Stomach (tissue), 8 donors: ENCODE measurements at regions not wholly inside any gene's neighbourhood (a gene's known extent, or its start where the extent isn't known, plus 50 kb on each side); places are given as distances from the start of the nearest gene placed in this dataset.

ENCODE experiments used
- DNase-seq, 2 donors: peaks; one replicate each; pipeline versions ENCODE4 v3.0.0 to v3.0.0-alpha.2; 2013 to 2019
- H3K27ac ChIP-seq, 5 donors: fragments of 200-600 bp in 4 of 5; sonication (generic) in 4 of 5; one replicate each; pipeline ENCODE4 v1.5.1; 2013 to 2019; ENCODE audit warnings: mild to moderate bottlenecking in 1 of 5, moderate library complexity in 1 of 5
- H3K27me3 ChIP-seq, 3 donors: fragments of 200-600 bp; sonication (generic); one replicate each; pipeline ENCODE4 v1.5.1; 2017 to 2019; ENCODE audit warnings: mixed run types in 1 of 3
- H3K36me3 ChIP-seq, 4 donors: fragments of 200-600 bp; sonication (generic); 1 replicate in 3 of 4; 2 replicates in 1 of 4; pipeline ENCODE4 v1.5.1; 2016 to 2019
- H3K4me1 ChIP-seq, 4 donors: fragments of 200-600 bp; sonication (generic); one replicate each; pipeline ENCODE4 v1.5.1; 2016 to 2019
- H3K4me3 ChIP-seq, 4 donors: fragments of 200-600 bp; sonication (generic) in 3 of 4; one replicate each; pipeline ENCODE4 v1.5.1; 2016 to 2019; ENCODE audit warnings: mild to moderate bottlenecking in 1 of 4
- H3K9me3 ChIP-seq, 4 donors: fragments of 200-600 bp; sonication (generic); one replicate each; pipeline ENCODE4 v1.5.1; 2016 to 2019
- EP300 ChIP-seq: sonication (generic); formaldehyde crosslinking; IDR thresholded peaks from one replicate; pipeline ENCODE4 v1.6.1; 2017; ENCODE audit warnings: antibody characterized with exemption
- POLR2A ChIP-seq, 4 donors: fragments of 450-650 bp; IDR thresholded peaks; one replicate each; pipeline ENCODE4 v1.6.1; 2016; ENCODE audit warnings: antibody characterized with exemption in 4 of 4, control low read depth in 2 of 4, mild to moderate bottlenecking in 1 of 4, moderate library complexity in 1 of 4
- POLR2AphosphoS5 ChIP-seq, 3 donors: sonication (generic); formaldehyde crosslinking; IDR thresholded peaks; one replicate each; pipeline ENCODE4 v1.6.1; 2016; ENCODE audit warnings: antibody characterized with exemption in 3 of 3
- WGBS, 5 donors: extraction: QIAGEN DNeasy Blood & Tissue Kit in 3 of 5; methylation state at CpG; one replicate each; pipeline versions ENCODE4 v1.1.5 to v1.1.7; 2013 to 2018; 5-methylcytosine and 5-hydroxymethylcytosine counted together
- intact Hi-C: fragments of 100-400 bp; cut with DNase I; formaldehyde crosslinking; loops from one replicate; pipeline ENCODE4 v1.15.1; 2023; ENCODE audit warnings: low total_unique reads
- TF ChIP-seq, protein P1 (sequence below), 7 experiments: fragments of 450-650 bp in 4 of 7; fragments of 200-600 bp in 3 of 7; sonication (generic) in 3 of 7; IDR thresholded peaks; one replicate each; pipeline ENCODE4 v1.5.1; 2016 to 2019; ENCODE audit warnings: antibody characterized with exemption in 7 of 7, control low read depth in 2 of 7, mild to moderate bottlenecking in 1 of 7
- donor health status: healthy with polysubstance abuse.
- donor health status: Bipolar disorder and iron deficiency.
- donor health status: healthy.

- no peak for DNase-seq
- H3K27ac ChIP-seq = no peak overlapping the region
- TF ChIP-seq, protein P1, sequence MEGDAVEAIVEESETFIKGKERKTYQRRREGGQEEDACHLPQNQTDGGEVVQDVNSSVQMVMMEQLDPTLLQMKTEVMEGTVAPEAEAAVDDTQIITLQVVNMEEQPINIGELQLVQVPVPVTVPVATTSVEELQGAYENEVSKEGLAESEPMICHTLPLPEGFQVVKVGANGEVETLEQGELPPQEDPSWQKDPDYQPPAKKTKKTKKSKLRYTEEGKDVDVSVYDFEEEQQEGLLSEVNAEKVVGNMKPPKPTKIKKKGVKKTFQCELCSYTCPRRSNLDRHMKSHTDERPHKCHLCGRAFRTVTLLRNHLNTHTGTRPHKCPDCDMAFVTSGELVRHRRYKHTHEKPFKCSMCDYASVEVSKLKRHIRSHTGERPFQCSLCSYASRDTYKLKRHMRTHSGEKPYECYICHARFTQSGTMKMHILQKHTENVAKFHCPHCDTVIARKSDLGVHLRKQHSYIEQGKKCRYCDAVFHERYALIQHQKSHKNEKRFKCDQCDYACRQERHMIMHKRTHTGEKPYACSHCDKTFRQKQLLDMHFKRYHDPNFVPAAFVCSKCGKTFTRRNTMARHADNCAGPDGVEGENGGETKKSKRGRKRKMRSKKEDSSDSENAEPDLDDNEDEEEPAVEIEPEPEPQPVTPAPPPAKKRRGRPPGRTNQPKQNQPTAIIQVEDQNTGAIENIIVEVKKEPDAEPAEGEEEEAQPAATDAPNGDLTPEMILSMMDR (IDR thresholded peaks at IDR 0.05) = no peak
- no peak for TF ChIP-seq EP300
- TF ChIP-seq POLR2A (IDR thresholded peaks at IDR 0.05) = no peak
- no peaks in the 10 kb centered on the region for H3K27me3 ChIP-seq
- H3K4me1 ChIP-seq = peaks cover 0 to 6% (median 2%) of the 10 kb centered on the region in 4 donors
- no peaks in the 10 kb centered on the region for H3K9me3 ChIP-seq
- intact Hi-C loops = no loop called here
- no peak overlapping the region for H3K4me3 ChIP-seq
- no peaks in the 10 kb centered on the region for H3K36me3 ChIP-seq
These were observed 338.5 kb upstream of the SLC30A5 start for GRCh38 chr5:68755293-68755692.

- DNase-seq = no peak
- WGBS, 5 donors = 0 to 10% (median 6%) methylated on average over 1 of the region's 1 CpG
- Histone ChIP-seq H3K27ac (no peak overlapping the region), H3K9me3 (no peaks in the 10 kb centered on the region), H3K4me1 (peaks cover 0 to 6% (median 2%) of the 10 kb centered on the region in 4 donors), H3K4me3 (no peak overlapping the region), H3K27me3 (no peaks in the 10 kb centered on the region), H3K36me3 (no peaks in the 10 kb centered on the region)
- intact Hi-C loops = no loop called here
- TF ChIP-seq POLR2A (IDR thresholded peaks at IDR 0.05) (no peak), POLR2AphosphoS5 (IDR thresholded peaks at IDR 0.05) (no peak), EP300 (no peak)
- TF ChIP-seq, protein P1 (IDR thresholded peaks at IDR 0.05) = no peak
These were observed 336.8 kb upstream of the SLC30A5 start for GRCh38 chr5:68757006-68757405.

DNA sequence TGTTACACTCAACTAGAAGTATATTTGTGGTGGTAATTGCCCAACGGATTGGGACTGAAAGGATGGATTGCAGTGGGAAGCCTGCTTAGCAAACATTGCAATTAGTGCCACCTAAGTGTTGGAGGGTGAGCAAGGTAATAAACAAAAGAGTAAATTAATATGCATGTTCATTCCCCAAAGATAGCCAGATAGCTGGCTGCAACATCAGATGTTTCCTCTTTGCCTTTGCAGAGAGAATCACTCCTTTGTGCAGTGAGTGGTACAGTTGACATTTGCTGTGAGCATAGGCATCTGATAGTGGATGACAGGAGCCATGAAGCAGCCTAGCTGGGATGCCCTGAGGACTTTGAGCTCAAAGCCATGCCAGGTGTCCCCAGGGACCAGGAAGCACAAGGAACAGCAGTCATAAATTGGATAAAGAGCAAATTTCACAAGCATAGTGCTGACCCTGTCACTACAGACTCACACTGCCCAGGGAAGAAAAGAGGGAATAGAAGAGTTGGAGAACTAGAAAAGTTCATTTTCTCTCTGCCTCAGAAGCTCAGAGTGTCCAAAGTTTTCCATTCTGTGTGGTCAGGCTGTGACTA lies 336.1 kb upstream of the SLC30A5 start:
- intact Hi-C loops = no loop called here
- no peak for TF ChIP-seq EP300
- no peak for TF ChIP-seq POLR2A (IDR thresholded peaks at IDR 0.05)
- TF ChIP-seq, protein P1 (IDR thresholded peaks at IDR 0.05) = no peak
- TF ChIP-seq POLR2AphosphoS5 (IDR thresholded peaks at IDR 0.05) = no peak
- peaks cover 0 to 6% (median 2%) of the 10 kb centered on the region in 4 donors for H3K4me1 ChIP-seq

DNA sequence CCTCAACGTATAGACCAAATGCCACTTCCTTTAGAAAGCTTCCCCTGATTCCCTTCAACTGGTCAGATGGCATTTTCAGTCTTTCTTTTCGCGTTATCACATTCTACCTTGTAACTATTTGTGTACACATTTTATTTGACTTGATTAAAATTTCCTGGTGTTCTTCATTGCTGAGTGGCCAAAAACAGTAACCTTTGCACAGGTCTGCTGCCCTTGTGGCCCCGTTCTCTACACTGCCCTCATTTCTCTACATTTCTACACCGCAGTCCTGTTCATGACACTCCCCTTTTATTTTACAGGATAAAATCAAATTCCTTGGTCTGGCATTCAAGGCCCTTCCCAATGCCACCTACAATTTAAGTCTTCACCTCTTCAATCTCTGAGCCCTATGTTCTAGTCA lies 334.2 kb upstream of the SLC30A5 start:
- TF ChIP-seq POLR2AphosphoS5 (IDR thresholded peaks at IDR 0.05) (no peak), EP300 (no peak), POLR2A (IDR thresholded peaks at IDR 0.05) (no peak)
- TF ChIP-seq, protein P1 (IDR thresholded peaks at IDR 0.05) = no peak
- 28 to 58% (median 38%) methylated on average over 5 of the region's 5 CpGs for WGBS, 5 donors
- H3K9me3 ChIP-seq = no peaks in the 10 kb centered on the region

More for the DNA sequence above, 336.1 kb upstream of the SLC30A5 start:
- DNase-seq = no peak
- no peak overlapping the region for H3K4me3 ChIP-seq
- H3K27me3 ChIP-seq = no peaks in the 10 kb centered on the region
- H3K27ac ChIP-seq = no peak overlapping the region
- WGBS, 5 donors = 68 to 84% (median 78%) methylated on average over 1 of the region's 1 CpG
- no peaks in the 10 kb centered on the region for H3K36me3 ChIP-seq
- no peaks in the 10 kb centered on the region for H3K9me3 ChIP-seq

More for the DNA sequence above, 334.2 kb upstream of the SLC30A5 start:
- H3K27ac ChIP-seq = no peak overlapping the region
- intact Hi-C loops = no loop called here
- peaks cover 0 to 6% (median 2%) of the 10 kb centered on the region in 4 donors for H3K4me1 ChIP-seq
- DNase-seq = no peak
- H3K27me3 ChIP-seq = no peaks in the 10 kb centered on the region
- no peak overlapping the region for H3K4me3 ChIP-seq
- no peaks in the 10 kb centered on the region for H3K36me3 ChIP-seq
